NCI-H446 treated with DMSO at 0.1 percent for 48 hours (cell line): ENCODE measurements at regions not wholly inside any gene's neighbourhood (a gene's known extent, or its start where the extent isn't known, plus 50 kb on each side); places are given as distances from the start of the nearest gene placed in this dataset.

Source experiments
- DNase-seq: peaks from one replicate; lab custom pipeline; 2025; lab: John Stamatoyannopoulos, UW

- DNase-seq = no peak
Measured at GRCh38 chr2:83786140-83786539, 672.9 kb downstream of the SUCLG1 start.

- DNase-seq = no peak
Measured at GRCh38 chr2:83784947-83785346, 674.1 kb downstream of the SUCLG1 start.

- no peak for DNase-seq
Measured at GRCh38 chr2:83784315-83784714, 674.8 kb downstream of the SUCLG1 start.

- no peak for DNase-seq
Measured at GRCh38 chr2:83782122-83782521, 677.0 kb downstream of the SUCLG1 start.

GRCh38 chr2:83764447-83765005 lies 694.6 kb downstream of the SUCLG1 start:
- DNase-seq = no peak

- no peak for DNase-seq
Measured at GRCh38 chr2:83757329-83757728, 701.8 kb downstream of the SUCLG1 start.

GRCh38 chr2:83756219-83756618 lies 702.9 kb downstream of the SUCLG1 start:
- no peak for DNase-seq

GRCh38 chr2:83747141-83747540 lies 711.9 kb downstream of the SUCLG1 start:
- DNase-seq = no peak

- no peak for DNase-seq
Measured at GRCh38 chr2:83744855-83745254, 714.2 kb downstream of the SUCLG1 start.

GRCh38 chr2:83742117-83742782 lies 716.8 kb downstream of the SUCLG1 start:
- peak; percentile 95 for DNase-seq

- no peak for DNase-seq
Measured at GRCh38 chr2:83730223-83730622, 728.9 kb downstream of the SUCLG1 start.

GRCh38 chr2:83725735-83726134 lies 733.3 kb downstream of the SUCLG1 start:
- no peak for DNase-seq

- DNase-seq = no peak
Measured at GRCh38 chr2:83705146-83705545, 753.9 kb downstream of the SUCLG1 start.

GRCh38 chr2:83703598-83703997 lies 755.5 kb downstream of the SUCLG1 start:
- DNase-seq = no peak

GRCh38 chr2:83696838-83697237 lies 762.2 kb downstream of the SUCLG1 start:
- DNase-seq = no peak

- DNase-seq = no peak
Measured at GRCh38 chr2:83695530-83695929, 763.5 kb downstream of the SUCLG1 start.

- no peak for DNase-seq
Measured at GRCh38 chr2:83695037-83695436, 764.0 kb downstream of the SUCLG1 start.

- no peak for DNase-seq
Measured at GRCh38 chr2:83689402-83689801, 769.7 kb downstream of the SUCLG1 start.

GRCh38 chr2:83686863-83687262 lies 772.2 kb downstream of the SUCLG1 start:
- peak; percentile 79 for DNase-seq

GRCh38 chr2:83674050-83674449 lies 785.0 kb downstream of the SUCLG1 start:
- DNase-seq = no peak

GRCh38 chr2:83665894-83666293 lies 793.2 kb downstream of the SUCLG1 start:
- no peak for DNase-seq

- no peak for DNase-seq
Measured at GRCh38 chr2:83665154-83665553, 793.9 kb downstream of the SUCLG1 start.

GRCh38 chr2:83661711-83662110 lies 797.4 kb downstream of the SUCLG1 start:
- no peak for DNase-seq

GRCh38 chr2:83654091-83654611 lies 804.9 kb downstream of the SUCLG1 start:
- DNase-seq = peak; percentile 2
